Germinal center (tissue), 1 donor: ENCODE measurements at regions not wholly inside any gene's neighbourhood (a gene's known extent, or its start where the extent isn't known, plus 50 kb on each side); places are given as distances from the start of the nearest gene placed in this dataset.
"Not testable (repeated sequence)": the region's sequence is repeated elsewhere in the genome, so short reads cannot be mapped to it uniquely, and the experiment has no call there.

Experiments used
- DNase-seq: peaks from one replicate; pipeline ENCODE4 v3.0.0; 2012; ENCODE audit warnings: mixed read lengths, low spot score

DNA sequence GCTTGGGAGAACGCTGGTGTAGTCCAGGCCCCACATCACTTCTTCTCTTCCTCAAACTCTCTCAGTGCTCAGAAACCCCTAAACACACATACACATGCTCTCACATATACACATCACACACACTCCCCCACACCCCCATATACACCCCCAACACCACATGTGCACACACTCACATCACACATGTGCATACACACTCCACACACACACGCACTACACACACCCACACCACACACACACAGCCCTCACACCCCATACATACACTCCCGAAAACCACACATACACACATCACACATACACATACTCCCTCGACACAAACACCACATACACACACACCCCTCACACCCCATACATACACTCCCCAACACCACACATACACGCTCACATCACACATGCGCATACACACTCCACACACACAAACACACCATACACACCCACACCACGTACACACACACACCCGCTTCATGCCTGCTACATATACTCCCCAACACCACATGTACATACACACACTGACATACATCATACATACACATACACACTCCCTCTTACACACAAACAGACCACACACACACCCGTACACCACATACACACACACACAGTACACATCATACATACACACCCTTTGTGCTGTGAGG is 110.3 kb upstream of the TMEM170B start:
- no peak for DNase-seq

DNA sequence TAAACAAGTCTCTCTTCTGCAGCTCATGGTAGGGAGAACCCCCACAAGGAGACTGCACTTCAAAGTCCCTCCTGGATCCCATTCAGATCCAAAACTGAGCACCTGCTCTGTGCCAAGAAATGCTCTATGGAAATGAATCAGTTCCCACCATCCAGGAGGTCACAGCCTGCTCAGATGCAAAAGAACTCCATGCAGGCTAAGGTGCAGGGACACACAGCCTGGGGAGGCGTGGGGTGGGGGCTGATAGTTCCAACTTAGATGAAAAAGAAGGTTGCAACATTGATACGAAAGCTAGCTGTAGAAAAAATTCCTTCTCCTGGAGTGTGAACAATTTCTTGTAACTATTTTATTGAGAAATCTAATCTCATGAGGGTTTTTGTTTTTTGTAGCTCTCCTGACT is 111.0 kb upstream of the TMEM170B start:
- DNase-seq: no peak

DNA sequence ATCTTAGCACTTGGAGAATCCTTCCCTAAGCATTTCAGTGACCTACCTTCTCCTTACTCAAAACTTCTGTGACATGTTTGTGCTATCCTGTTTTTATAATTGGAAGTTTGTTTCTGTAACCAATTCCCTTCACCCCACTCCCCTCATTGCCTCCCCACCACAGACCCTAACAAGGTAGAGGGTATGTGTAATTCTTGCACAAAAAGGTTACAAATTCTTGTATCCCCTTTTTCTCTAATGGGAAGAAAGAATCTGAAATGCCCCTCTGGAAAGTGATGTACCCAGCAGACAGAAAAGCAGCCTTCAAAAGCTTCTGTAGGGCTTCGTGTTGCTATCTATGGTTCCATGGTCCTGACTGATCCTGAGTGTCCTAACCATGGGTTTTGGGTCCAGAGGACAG is 111.7 kb upstream of the TMEM170B start:
- DNase-seq: no peak

DNA sequence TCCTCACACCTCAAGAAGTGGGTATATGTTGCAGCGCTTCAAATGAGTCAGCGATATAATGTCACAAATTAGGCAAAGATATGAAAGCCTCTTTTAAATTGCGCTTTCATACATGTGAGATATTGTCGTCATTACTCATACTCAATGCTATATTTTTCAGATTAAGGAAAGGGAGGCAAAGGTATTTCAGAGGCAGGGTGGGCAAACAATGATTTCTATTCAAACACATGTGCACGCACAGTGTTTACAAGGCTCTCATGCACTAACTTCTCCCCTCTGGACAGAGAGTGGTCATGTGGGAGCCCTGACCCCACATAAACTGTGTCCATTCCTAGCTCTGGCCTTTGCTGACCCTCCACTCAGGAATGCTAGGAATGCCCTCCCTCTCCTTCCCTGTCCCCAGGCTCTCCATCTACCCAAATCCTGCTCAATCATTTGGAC is 112.1 kb upstream of the TMEM170B start:
- no peak for DNase-seq

DNA sequence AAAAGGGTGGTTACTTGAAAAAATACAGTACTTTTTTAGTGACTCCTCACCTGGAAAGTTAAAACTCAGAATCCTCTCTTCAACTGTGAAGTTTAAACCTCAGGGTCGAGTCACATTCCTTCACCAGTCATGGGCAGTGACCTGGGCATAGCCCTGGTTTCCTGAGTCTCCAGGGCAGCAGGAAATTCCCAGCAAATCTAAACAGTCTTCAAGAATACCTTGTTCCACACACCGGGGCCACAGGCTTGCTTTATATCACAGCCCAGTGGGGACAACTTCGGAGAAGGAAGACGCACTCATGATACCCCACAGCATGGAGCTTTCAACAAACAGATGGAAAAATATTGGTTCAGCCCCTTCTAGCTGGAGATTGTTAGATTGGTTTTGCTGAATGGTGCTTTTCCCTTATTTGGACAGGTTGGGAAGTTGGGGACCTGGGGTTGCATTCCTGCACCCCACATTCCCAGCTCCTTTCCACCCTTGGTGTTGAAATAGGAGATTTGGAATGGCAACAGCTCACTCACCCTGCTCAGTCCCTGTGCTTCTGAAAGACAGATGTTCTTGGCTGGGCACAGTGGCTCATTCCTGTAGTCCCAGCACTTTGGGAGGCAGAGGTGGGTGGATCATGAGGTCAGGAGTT is 113.0 kb upstream of the TMEM170B start:
- DNase-seq: no peak

DNA sequence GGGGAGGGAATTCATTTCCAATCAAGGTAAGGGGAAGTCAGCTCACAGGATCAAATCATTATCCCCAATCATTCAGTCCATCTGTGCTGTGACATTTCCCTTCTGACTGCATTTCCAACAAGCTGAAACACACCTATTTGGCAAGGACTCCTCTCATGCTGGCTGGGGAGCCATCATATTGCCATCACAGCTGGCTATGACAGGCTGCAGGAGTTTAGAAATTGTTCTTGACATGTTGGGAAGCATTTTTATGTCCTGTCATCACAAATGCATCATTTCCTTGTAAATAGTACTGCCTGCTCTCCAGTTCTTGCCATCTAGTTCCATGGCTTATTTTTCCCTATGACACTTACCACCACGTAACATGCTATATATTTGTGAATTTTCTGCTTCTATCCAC is 113.9 kb upstream of the TMEM170B start:
- no peak for DNase-seq

DNA sequence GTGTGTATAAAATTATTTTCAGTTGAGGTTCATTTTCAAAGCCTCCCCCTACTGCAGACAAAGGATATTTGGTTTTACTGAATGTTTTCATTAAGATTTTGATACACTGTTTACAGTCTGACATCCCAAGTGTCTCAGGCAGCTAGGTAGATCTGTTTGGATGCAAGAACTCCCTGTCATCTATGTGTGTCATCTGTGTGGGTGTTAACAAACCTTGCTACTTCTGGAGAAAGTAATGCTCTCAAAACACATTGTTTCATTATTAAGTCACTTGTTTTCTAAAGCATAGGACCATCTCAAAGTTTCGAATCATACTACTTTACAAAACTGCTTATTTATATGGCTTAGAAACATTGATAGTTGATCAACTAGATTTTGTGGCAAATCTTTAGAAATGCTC is 114.5 kb upstream of the TMEM170B start:
- no peak for DNase-seq

DNA sequence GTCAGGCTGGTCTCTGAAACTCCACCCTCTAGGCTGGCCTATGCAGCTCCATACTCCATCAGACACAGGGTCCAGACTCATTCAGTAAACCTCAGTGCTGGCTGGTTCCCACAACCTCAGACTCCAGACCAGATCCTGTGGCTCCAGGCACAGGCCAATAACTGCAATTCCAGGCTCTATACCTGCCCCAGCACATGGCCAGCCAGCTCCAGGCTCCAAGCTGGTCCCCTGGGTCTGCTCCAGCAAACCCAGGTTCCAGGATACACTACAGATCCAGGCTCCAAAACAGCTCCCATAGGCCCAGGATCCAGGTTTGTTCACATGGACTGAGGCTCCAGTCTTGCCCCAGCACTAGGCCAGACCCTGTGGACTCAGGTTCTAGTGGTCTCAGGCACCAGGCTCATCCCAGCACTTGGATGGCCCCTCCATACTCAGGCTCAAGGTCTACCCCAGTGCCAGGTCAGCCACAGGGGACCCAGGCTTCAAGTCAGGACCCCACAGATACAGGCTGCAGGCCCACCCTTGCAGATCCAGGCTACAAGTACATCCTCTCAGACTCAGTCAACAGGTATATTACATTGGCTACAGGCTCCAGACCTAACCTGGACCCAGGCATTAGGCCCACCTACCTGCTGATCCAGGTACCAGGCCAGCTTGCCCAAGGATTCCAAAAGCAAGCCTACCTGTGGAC is 117.6 kb upstream of the TMEM170B start:
- no peak for DNase-seq

DNA sequence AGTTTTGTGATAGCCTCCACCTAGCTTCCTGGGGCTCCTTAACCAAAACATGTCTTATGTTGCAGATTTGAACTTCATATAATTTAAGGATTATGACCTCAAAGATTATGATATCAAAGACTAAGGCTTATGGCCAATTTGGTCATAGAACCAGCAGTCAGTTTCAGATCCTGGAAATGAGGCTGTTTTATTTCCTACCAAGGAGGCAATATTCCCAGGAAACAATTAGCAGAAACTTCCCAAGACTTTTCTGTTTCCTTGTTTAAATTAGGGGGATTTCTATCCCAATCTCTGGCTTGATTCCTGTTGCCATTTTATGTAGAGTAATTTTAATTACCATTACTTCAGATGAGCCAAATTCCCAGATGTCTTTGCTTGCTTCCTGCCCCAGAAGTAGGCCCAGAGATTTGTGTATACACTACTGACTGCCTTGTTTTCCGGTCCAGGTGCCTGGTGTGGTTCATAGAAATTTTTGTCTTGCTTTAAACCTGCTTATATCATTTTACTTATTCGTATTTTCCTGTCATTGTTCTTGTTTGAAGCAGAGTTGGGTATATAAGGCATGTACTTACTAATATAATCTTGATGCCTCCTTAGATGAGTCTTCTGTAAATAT is 119.2 kb upstream of the TMEM170B start:
- no peak for DNase-seq

DNA sequence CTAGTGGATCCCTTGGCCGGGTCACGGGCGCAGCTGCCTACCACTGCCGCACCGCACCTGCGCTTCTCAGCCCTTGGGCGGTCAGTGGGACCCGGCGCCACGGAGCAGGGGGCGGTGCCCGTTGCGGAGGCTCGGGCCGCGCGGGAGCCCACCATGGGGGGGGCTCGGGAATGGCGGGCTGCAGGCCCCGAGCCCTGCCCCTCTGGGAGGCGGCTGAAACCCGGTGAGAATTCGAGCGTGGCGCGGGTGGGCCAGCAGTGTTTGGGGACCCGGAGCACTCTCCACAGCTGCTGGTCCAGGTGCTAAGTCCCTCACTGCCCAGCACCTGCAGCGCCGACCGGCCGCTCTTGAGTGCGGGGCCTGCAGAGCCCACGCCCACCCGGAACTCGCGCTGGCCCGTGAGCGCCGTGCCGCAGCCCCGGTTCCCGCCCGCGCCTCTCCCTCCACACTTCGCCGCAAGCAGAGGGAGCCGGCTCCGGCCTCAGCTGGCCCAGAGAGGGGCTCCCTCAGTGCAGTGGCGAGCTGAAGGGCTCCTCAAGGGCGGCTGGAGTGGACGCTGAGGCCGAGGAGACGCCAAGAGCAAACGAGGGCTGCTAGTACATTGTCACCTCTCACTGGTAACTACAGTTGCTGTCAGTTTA is 120.5 kb upstream of the TMEM170B start:
- DNase-seq: no peak

DNA sequence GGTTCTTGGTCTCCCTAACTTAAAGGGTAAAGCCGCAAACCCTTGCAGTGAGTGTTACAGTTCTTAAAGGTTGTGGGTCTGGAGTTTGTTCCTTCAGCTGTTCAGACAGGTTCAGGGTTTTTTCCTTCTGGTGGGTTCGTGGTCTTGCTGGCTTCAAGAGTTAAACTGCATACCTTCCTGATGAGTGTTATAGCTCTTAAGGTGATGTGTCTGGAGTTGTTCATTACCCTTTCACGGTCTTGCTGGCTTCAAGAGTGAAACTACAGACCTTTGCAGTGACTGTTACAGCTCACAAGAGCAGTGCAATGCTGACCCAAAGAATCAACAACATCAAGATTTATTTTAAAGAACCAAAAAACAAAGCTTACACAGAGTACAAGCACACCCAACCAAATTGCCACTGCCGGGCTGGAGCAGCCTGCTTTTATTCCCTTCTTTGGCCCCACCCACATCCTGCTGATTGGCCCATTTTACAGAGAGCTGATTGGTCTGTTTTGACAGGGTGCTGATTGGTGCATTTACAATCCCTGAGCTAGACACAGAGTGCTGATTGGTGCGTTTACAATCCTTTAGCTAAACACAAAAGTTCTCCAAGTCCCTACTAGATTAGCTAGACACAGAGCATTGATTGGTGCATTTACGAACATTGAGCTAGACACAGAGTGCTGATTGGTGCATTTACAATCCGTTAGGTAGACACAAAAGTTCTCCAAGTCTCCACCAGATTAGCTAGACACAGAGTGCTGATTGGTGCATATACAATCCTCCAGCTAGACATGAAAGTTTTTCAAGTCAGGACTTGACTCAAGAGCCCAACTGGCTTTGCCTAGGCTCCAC is 121.2 kb upstream of the TMEM170B start:
- not testable (repeated sequence) for DNase-seq

DNA sequence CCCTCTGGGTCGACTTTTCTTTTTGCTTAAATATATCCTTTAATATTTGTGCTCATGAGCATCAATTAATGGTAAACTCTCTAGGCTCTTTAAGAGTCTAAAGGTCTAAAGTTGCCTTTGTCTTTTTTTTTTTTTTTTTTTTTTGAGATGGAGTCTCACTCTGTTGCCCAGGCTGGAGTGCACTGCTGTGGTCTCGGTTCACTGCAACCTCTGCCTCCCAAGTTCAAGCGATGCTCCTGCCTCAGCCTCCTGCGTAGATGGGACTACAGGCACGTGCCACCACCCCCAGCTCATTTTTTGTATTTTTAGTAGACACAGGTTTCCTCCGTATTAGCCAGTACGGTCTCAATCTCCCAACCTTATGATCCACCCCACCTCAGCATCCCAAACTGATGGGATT is 122.0 kb upstream of the TMEM170B start:
- no peak for DNase-seq

DNA sequence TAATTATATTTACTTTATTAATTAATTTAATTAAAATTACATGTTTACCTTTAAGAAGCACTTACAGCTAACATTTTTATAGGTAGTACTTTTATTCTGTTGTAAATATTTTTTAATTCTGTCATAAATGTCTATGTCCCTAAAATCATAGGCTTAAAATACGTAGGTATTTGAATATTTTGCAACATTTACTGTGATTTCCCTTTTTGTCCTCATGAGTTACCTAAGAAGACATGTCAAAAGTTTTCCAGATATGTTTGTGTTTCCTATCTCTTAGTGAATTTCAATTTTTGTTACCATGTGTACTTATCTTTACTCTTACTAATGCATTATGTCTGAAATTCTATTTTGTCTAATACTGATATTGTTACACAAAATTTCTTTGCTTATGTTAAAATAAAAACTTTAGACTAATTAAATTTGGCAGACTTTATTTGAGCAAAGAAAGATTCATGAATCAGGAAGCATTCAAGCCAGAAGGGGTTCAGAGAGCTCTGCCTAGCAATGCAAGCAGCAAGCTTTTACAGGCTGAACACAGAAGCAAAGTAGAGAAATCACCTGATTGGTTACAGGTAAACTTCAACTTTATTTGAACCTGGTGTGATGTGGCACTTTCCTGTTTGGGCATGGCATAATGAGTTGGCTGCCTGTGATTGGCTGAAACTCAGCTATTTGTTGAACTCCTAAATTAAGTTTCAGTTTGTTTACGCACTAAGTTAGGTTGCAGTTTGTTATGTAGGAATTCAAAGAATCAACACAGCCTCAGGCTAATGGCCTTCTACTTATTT is 123.2 kb upstream of the TMEM170B start:
- no peak for DNase-seq

DNA sequence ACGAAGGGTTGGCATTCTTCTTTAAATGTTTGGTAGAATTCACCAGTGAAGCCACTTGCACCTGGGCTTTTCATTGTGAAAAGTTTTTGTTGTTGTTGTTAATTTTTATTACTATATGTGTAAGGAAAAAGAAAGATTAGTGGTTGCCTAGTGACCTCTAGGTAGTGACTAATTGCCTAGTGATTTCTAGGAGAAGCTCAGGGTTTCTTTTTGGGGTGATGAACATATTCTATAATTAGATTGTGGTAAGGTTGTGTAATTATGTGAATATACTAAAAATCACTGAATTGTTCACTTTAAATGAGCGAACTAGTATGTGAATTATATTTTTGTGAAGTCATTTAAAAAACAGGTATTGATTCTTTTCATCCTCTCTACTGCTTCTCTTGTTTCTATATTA is 123.8 kb upstream of the TMEM170B start:
- DNase-seq: no peak

DNA sequence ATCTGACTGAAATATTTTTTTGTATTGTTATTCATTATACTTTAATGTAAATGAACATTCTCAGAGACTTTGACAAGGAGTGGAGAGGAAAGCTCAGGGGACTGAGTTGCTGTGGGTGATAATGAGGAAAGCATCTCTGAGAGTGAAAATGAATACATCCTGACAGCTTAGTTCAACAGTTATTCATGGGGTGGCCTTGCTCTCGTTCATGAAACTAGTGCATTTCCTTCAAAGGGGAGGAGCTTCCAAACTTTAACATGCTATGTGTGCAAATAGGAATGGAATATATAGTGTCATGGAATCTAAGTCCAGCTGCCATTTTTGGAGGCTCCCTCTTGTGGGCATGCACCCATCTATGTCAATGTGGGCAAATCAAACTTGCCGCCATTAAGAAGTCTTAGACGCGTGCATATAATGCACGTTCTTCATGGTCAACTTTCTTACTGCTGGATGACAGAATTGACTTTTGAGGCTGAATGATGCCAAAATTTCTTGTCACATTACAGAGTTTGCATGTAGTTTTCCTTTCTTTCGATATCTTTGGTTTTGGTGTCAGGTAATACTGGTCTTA is 124.3 kb upstream of the TMEM170B start:
- no peak for DNase-seq

DNA sequence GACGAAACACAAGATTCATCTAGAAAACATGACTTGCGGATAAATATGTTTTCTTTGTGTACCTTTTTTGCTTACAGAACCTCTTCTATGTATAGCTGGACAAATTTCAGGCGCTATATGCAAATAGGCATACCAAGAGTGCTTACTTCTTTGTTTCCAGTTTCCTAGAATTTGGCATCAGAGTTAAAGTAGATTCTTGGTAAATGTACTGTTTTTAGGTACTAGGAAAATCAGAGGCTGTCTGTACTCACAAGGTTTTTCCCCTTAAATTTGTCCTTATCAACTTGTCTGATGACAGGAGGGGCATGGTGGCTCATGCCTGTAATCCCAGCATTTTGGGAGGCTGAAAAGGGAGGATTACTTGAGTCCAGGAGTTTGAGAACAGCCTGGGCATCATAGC is 124.9 kb upstream of the TMEM170B start:
- no peak for DNase-seq

DNA sequence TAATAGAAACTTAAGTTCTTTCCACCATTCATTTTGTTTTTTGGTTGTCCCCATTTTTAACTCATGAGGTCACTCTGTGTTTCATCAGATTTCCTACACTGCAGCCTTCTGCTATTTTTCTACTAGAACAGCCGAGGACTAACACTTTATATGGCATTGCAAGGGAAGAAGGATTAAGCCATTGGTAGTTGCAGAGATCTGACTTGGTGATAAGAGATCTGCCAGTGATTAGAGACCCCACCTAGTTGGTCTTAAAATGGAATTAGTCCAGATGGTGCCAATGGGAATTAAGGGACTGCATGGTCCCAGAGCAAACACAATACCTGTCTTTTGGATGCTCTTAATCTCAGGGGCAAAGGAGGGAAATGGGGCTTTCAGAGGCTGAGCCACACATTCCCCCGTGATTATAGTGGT is 125.5 kb upstream of the TMEM170B start:
- no peak for DNase-seq

DNA sequence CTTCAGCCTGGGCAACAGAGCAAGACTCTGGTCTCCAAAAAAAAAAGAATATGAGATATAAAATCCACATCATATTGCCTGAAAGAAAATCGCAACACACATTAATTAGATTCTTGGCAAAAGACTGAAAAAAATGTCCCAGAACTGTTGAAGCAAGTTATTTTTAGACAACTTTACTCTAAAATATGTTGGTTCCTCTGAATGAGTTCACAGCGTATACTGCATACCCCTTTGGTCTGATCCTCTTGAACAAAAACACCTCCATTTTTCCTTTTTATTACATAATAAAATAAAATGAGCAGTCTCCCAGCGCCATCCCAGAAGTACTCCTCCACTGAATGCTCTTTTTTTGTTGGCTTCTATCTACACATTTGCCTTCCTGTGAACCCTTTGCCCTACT is 126.0 kb upstream of the TMEM170B start:
- DNase-seq: no peak

DNA sequence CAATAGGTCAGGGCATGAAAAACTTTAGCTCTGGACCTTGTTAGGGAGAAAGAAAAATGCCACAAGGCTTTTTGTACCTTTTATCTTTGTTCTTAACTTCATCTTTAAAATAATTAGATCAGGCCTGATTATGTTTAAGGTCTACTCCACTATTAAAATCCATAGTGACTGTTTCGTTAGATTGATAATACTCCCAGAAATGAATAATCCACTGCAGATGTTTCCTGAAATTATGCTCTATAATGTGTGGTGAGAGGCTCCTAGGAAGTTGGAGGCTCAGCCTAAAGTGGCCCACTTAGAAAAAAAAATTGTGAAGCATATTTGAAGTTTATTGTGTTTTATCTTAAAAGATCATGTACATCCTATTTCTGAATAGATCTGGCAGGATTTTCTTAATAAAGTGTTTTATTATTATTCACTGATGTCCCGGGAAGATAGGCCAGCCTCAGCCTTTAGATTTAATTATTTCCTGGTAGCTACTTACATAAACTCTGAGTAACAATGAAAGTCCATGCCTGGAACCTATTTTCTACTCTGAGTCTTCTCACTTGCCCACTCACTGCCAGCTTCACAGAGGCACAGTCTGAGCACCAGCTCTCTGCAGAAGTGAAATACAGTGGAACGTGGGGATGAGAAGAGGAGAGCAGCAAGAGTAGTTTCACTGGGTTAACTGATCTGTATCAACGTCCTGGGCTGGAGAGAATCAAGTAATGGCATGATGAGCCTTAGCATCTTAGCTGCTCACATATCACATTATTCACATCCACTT is 126.8 kb upstream of the TMEM170B start:
- no peak for DNase-seq

DNA sequence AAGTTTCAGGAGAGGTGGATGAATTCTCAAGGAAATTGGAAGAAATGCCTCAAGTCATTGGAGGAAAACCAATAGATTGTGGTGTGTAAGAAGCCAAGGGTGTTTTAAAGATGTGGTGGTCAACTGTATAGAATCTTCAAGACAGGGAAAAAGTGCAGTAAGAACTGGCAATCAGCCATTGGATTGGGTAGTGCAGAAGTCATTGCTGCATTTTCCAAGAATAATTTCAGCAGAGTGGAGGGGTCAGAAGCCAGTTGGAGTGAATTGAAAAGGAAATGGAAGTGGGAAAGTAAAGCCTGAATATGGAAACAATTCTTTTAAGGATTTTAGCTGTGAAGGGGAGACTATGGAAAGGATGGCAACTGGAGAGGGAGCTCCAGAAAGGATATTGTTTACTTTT is 128.2 kb upstream of the TMEM170B start:
- no peak for DNase-seq
